Heart right ventricle (tissue), 16 donors: ENCODE measurements at regions not wholly inside any gene's neighbourhood (a gene's known extent, or its start where the extent isn't known, plus 50 kb on each side); places are given as distances from the start of the nearest gene placed in this dataset.
"Not testable (repeated sequence)": the region's sequence is repeated elsewhere in the genome, so short reads cannot be mapped to it uniquely, and the experiment has no call there.

Experiments used
- ATAC-seq, 8 donors: fragments of 200-7000 bp; cut with Tn5 transposase; one replicate each; pipeline ENCODE4 v1.9.1; 2020; ENCODE audit warnings: mild to moderate bottlenecking in 8 of 8, moderate library complexity in 8 of 8, moderate number of reproducible peaks in 1 of 8
- DNase-seq, 2 donors: peaks; one replicate each; pipeline ENCODE4 v3.0.0-alpha.2; 2020
- H3K27ac ChIP-seq, 10 donors: fragments of 200-600 bp; sonication (generic) in 2 of 10; one replicate each; pipeline versions ENCODE4 v1.5.0 to v1.8.0; 2020 to 2022; ENCODE audit warnings: mild to moderate bottlenecking in 3 of 10
- H3K27me3 ChIP-seq, 7 donors: fragments of 200-600 bp; one replicate each; pipeline ENCODE4 v1.8.0; 2021 to 2022; ENCODE audit warnings: mild to moderate bottlenecking in 2 of 7
- H3K36me3 ChIP-seq, 9 donors: fragments of 200-600 bp; sonication (generic) in 1 of 9; one replicate each; pipeline versions ENCODE4 v1.5.0 to v1.8.0; 2020 to 2022; ENCODE audit warnings: mild to moderate bottlenecking in 2 of 9
- H3K4me1 ChIP-seq, 9 donors: fragments of 200-600 bp; sonication (generic) in 1 of 9; one replicate each; pipeline versions ENCODE4 v1.5.0 to v1.8.0; 2020 to 2022; ENCODE audit warnings: mild to moderate bottlenecking in 4 of 9
- H3K4me3 ChIP-seq, 10 donors: fragments of 200-600 bp; sonication (generic) in 2 of 10; one replicate each; pipeline versions ENCODE4 v1.5.0 to v1.8.0; 2020 to 2022; ENCODE audit warnings: mild to moderate bottlenecking in 7 of 10, moderate library complexity in 2 of 10
- H3K9me3 ChIP-seq, 11 donors: fragments of 200-600 bp in 10 of 11; sonication (generic) in 2 of 11; one replicate each; pipeline versions ENCODE4 v1.5.0 to v1.8.0; 2013 to 2022; ENCODE audit warnings: mild to moderate bottlenecking in 2 of 11, control low read depth in 1 of 11, moderate library complexity in 1 of 11
- WGBS, 2 donors: extraction: QIAGEN DNeasy Blood & Tissue Kit; methylation state at CpG; one replicate each; pipeline ENCODE4 v1.1.7; 2013; ENCODE audit warnings: inconsistent platforms in 1 of 2; 5-methylcytosine and 5-hydroxymethylcytosine counted together
- intact Hi-C, 10 donors: fragments of 100-400 bp; cut with DNase I; formaldehyde crosslinking; loops; one replicate each; pipeline versions ENCODE4 v1.11.1 to v1.14.2; 2022
- TF ChIP-seq, protein P1 (sequence below), 9 donors: fragments of 200-600 bp; sonication (generic) in 2 of 9; IDR thresholded peaks; one replicate each; pipeline versions ENCODE4 v1.5.0 to v1.8.0; 2021 to 2022; ENCODE audit warnings: antibody characterized with exemption in 9 of 9, mild to moderate bottlenecking in 5 of 9, moderate library complexity in 1 of 9
- donor health status: Arrhythmogenic right ventricular cardiomyopathy.
- donor health status: ischemic (EF 13 %, LVEDD 7.1; RV severe dilation, severe dysfunction).
- donor health status: healthy with polysubstance abuse.
- donor health status: DM: no; HTN: yes; CAD: no.
- donor health status: DM: no; HTN: no; CAD: no.
- donor health status: ischemic (EF 25% LVEDD 6.9; RV normal size, moderate dysfunction).
- donor health status: ischemic (EF 25% LVEDD 5.7; RV mildly dilated, moderate dysfunction).
- donor health status: healthy.
- donor health status: DM: yes; HTN: yes; CAD: no.
- donor health status: Ischemic cardiomyopathy.
- donor health status: ischemic (EF 35%, LVEDD 5.7; RV mildly dilated, moderate dysfunction).
- donor health status: nonischemic (EF 11% LVEDD 7.7; RV severe dilation, severe dysfunction).
- donor health status: DM: yes; HTN: yes; CAD: no.
- donor health status: PGD.
- donor health status: ischemic (EF 29% LVEDD 5.4; RV normal size, mild dysfunction).
- donor health status: nonischemic (EF 23%, LVEDD 6.1; RV moderate dilation, normal function).

GRCh38 chr1:188729039-188729438 is 1748.6 kb downstream of the BRINP3 start:
- Histone ChIP-seq H3K4me3 (no peak overlapping the region), H3K27ac (no peak overlapping the region), H3K9me3 (peaks cover 0 to 12% (median 0%) of the 10 kb centered on the region in 11 donors), H3K4me1 (no peaks in the 10 kb centered on the region), H3K27me3 (no peaks in the 10 kb centered on the region), H3K36me3 (no peaks in the 10 kb centered on the region)
- intact Hi-C loops, result no loop called here
- ATAC-seq (no peak), DNase-seq (no peak)
- TF ChIP-seq, protein P1, sequence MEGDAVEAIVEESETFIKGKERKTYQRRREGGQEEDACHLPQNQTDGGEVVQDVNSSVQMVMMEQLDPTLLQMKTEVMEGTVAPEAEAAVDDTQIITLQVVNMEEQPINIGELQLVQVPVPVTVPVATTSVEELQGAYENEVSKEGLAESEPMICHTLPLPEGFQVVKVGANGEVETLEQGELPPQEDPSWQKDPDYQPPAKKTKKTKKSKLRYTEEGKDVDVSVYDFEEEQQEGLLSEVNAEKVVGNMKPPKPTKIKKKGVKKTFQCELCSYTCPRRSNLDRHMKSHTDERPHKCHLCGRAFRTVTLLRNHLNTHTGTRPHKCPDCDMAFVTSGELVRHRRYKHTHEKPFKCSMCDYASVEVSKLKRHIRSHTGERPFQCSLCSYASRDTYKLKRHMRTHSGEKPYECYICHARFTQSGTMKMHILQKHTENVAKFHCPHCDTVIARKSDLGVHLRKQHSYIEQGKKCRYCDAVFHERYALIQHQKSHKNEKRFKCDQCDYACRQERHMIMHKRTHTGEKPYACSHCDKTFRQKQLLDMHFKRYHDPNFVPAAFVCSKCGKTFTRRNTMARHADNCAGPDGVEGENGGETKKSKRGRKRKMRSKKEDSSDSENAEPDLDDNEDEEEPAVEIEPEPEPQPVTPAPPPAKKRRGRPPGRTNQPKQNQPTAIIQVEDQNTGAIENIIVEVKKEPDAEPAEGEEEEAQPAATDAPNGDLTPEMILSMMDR (IDR thresholded peaks at IDR 0.05), result no peak

DNA sequence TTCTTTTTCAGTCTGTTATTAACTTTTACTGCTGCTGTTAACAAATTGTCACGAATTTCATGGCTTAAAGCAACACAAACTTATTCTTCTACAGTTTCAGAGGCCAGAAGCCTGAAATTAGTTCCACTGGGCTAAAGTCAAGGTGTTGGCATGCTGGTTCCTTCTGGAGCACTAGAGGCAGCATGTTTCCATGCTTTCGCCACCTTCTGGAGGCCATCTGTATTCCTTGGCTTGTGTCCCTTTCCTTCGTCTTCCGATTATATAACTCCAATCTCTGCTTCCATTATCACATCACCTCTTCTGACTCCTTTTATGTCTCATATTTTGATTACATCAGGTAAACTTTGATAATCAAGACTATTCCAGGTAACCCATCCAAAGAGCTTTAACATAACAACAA is 1742.1 kb downstream of the BRINP3 start:
- Histone ChIP-seq H3K9me3 (peaks cover 0 to 14% (median 0%) of the 10 kb centered on the region in 11 donors), H3K4me1 (no peaks in the 10 kb centered on the region), H3K27ac (no peak overlapping the region), H3K27me3 (no peaks in the 10 kb centered on the region), H3K4me3 (no peak overlapping the region), H3K36me3 (no peaks in the 10 kb centered on the region)
- TF ChIP-seq, protein P1 (IDR thresholded peaks at IDR 0.05), result no peak
- intact Hi-C loops, result no loop called here
- DNase-seq (no peak), ATAC-seq (no peak)
- 78 to 80% methylated on average over 4 of the region's 4 CpGs for WGBS, 2 donors

GRCh38 chr1:188749275-188749674 is 1728.4 kb downstream of the BRINP3 start:
- H3K36me3 ChIP-seq, H3K27ac ChIP-seq, intact Hi-C loops, DNase-seq, H3K4me1 ChIP-seq, ATAC-seq, H3K27me3 ChIP-seq, H3K4me3 ChIP-seq: not testable (repeated sequence)
- peaks cover 0 to 18% (median 0%) of the 10 kb centered on the region in 11 donors for H3K9me3 ChIP-seq
- WGBS, 2 donors, result 40 to 42% methylated on average over 3 of the region's 3 CpGs

DNA sequence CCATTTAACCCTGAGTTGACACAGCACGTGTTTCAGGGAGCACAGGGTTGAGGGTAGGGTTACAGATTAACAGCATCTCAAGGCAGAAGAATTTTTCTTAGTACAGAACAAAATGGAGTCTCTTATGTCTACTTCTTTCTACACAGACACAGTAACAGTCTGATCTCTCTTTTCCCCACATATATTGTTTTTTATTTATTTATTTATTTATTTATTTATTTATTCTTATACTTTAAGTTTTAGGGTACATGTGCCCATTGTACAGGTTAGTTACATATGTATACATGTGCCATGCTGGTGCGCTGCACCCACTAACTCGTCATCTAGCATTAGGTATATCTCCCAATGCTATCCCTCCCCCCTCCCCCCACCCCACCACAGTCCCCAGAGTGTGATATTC is 1725.6 kb downstream of the BRINP3 start:
- H3K36me3 ChIP-seq, DNase-seq, H3K27me3 ChIP-seq, intact Hi-C loops, ATAC-seq, H3K4me3 ChIP-seq, H3K27ac ChIP-seq, H3K4me1 ChIP-seq: not testable (repeated sequence)
- WGBS, 2 donors, result 66 to 71% methylated on average over 2 to 3 of the region's 3 CpGs
- H3K9me3 ChIP-seq, result peaks cover 0 to 14% (median 0%) of the 10 kb centered on the region in 11 donors

DNA sequence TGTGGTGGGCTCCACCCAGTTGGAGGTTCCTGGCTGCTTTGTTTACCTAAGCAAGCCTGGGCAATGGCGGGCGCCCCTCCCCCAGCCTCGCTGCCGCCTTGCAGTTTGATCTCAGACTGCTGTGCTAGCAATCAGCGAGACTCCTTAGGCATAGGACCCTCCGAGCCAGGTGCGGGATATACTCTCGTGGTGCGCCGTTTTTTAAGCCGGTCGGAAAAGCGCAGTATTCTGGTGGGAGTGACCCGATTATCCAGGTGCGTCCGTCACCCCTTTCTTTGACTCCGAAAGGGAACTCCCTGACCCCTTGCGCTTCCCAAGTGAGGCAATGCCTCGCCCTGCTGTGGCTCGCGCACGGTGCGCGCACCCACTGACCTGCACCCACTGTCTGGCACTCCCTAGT is 1719.9 kb downstream of the BRINP3 start:
- ATAC-seq, H3K27me3 ChIP-seq, DNase-seq, intact Hi-C loops, H3K36me3 ChIP-seq, H3K4me1 ChIP-seq, H3K27ac ChIP-seq, H3K4me3 ChIP-seq, H3K9me3 ChIP-seq: not testable (repeated sequence)
- WGBS, 2 donors, result 83 to 84% methylated on average over 23 to 24 of the region's 24 CpGs

DNA sequence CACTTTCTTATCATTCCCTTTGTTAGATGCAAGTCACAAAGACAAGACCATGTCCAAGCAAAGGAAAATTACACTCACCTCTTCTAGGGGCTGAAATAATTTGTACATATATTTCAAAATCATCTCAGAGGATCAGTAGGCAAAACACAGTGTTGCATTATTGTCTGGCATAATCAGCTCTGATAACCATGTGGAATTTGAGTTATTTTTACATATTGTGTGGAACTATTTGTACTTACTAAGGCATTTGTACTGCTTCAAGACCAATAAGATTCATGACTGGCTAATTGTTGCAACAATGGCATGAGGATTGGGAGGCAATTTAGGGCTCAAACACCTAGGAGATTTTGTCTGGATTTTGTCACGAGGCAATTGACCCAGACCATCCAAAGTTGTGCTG is 1716.4 kb downstream of the BRINP3 start:
- 63 to 65% methylated on average over 1 of the region's 1 CpG for WGBS, 2 donors
- no peaks in the 10 kb centered on the region for H3K27me3 ChIP-seq
- no peak for ATAC-seq

More for the DNA sequence above, 1716.4 kb downstream of the BRINP3 start:
- intact Hi-C loops, result no loop called here
- no peak for DNase-seq
- H3K9me3 ChIP-seq, result peaks cover 0 to 9% (median 0%) of the 10 kb centered on the region in 11 donors
- H3K27ac ChIP-seq, result no peak overlapping the region
- H3K4me1 ChIP-seq, result no peaks in the 10 kb centered on the region
- TF ChIP-seq, protein P1 (IDR thresholded peaks at IDR 0.05), result no peak
- H3K36me3 ChIP-seq, result no peaks in the 10 kb centered on the region
- no peak overlapping the region for H3K4me3 ChIP-seq
